ENCODE measurements at regions not wholly inside any gene's neighbourhood (a gene's known extent, or its start where the extent isn't known, plus 50 kb on each side); places are given as distances from the start of the nearest gene placed in this dataset.
A peak's percentile ranks its signal among the peaks of the same experiment; 100 is the strongest.
"Not testable (repeated sequence)": the region's sequence is repeated elsewhere in the genome, so short reads cannot be mapped to it uniquely, and the experiment has no call there.

DNA sequence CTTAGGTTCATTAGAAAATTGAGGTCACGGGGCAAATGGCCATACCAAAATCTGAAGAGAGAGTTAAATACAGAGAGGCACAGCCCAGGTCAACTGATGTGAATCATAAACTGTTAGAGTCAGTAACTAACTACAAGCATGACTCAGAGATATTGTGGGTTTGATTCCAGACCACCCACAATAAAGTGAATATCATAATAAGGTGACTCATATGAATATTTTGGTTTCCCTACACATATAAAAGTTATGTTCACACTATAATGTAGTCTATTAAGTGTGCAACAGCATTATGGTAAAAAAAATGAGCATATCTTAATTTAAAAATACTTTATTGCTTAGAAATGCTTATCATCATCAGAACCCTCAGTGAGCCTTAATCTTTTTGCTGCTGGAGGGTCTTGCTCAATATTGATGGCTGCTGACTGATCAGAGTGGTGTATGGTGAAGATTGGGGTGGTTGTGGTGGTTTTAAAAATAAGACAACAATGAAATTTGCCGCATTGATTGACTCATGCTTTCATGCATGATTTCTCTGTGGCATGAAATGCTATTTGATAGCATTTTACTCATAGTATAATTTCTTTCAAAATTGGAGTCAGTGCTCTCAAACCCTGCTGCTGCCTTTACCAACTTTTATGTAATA is 53.1 kb upstream of the EDIL3 start:
- H3K36me3 Mint-ChIP-seq (ENCODE audit: low read depth, unreplicated experiment) = peaks cover 2% of the 10 kb centered on the region
- DNase-seq (ENCODE audit: low read depth) = peak; percentile 94

DNA sequence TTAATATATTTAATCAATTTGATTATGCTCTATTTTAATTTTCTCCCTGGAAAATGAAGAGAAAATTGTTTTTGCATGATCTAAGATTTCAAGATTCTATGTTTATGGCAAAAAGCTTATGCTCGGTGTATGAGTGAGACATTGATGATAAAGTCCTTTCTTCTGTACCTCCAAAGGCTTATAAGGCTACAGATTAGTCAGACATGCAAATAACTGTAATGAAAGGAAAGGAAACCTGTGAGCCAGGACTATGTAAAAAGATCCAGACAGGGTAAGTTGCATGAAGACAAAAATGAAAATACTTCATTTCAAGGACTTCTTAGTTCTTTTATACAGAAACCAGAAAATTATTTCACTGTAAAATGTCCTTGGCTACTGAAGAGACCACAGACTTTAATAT is 52.2 kb upstream of the EDIL3 start:
- Histone ChIP-seq H3K4me3 (ENCODE audit: insufficient read depth, low read depth, low read length) (no peak overlapping the region), H3K27me3 (ENCODE audit: insufficient read depth, low read length) (no peaks in the 10 kb centered on the region), H4K20me1 (ENCODE audit: insufficient read depth, low read length) (no peaks in the 10 kb centered on the region), H3K4me1 (ENCODE audit: insufficient read depth, low read length) (peaks cover 40% of the 10 kb centered on the region), H3K36me3 (ENCODE audit: insufficient read depth, low read length) (no peaks in the 10 kb centered on the region), H3K79me2 (ENCODE audit: insufficient read depth, low read length) (no peaks in the 10 kb centered on the region), H2AFZ (ENCODE audit: low read depth, low read length) (no peak overlapping the region), H3K9me3 (ENCODE audit: insufficient read depth, low read depth, low read length) (no peaks in the 10 kb centered on the region), H3K9ac (ENCODE audit: low read length) (peak overlapping the region; percentile 65), H3K4me2 (ENCODE audit: low read length) (peak overlapping the region; percentile 59), H3K27ac (ENCODE audit: low read depth, low read length) (peak overlapping the region; percentile 92)
- FAIRE-seq (no peak), DNase-seq (ENCODE audit: low read depth) (peak; percentile 72)
- no peaks in the 10 kb centered on the region for H3K27me3 Mint-ChIP-seq (ENCODE audit: low read depth, unreplicated experiment)
- H3K4me3 Mint-ChIP-seq (ENCODE audit: unreplicated experiment) = no peak overlapping the region
- peaks cover 2% of the 10 kb centered on the region for H3K36me3 Mint-ChIP-seq (ENCODE audit: low read depth, unreplicated experiment)
- H3K9me3 Mint-ChIP-seq (ENCODE audit: unreplicated experiment) = no peaks in the 10 kb centered on the region
- peaks cover 50% of the 10 kb centered on the region for H3K4me1 Mint-ChIP-seq (ENCODE audit: low read depth, unreplicated experiment)
- peak overlapping the region; percentile 85 for H3K27ac Mint-ChIP-seq (ENCODE audit: unreplicated experiment)
- TF ChIP-seq EZH2 (IDR thresholded peaks at IDR 0.05; ENCODE audit: insufficient read depth, low read length) = no peak
- TF ChIP-seq, protein P1, sequence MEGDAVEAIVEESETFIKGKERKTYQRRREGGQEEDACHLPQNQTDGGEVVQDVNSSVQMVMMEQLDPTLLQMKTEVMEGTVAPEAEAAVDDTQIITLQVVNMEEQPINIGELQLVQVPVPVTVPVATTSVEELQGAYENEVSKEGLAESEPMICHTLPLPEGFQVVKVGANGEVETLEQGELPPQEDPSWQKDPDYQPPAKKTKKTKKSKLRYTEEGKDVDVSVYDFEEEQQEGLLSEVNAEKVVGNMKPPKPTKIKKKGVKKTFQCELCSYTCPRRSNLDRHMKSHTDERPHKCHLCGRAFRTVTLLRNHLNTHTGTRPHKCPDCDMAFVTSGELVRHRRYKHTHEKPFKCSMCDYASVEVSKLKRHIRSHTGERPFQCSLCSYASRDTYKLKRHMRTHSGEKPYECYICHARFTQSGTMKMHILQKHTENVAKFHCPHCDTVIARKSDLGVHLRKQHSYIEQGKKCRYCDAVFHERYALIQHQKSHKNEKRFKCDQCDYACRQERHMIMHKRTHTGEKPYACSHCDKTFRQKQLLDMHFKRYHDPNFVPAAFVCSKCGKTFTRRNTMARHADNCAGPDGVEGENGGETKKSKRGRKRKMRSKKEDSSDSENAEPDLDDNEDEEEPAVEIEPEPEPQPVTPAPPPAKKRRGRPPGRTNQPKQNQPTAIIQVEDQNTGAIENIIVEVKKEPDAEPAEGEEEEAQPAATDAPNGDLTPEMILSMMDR (IDR thresholded peaks at IDR 0.05; ENCODE audit: insufficient read depth, low read depth, low read length) = no peak

More for the DNA sequence above, 53.1 kb upstream of the EDIL3 start:
- Histone ChIP-seq H3K9ac (ENCODE audit: low read length) (peak overlapping the region; percentile 47), H4K20me1 (ENCODE audit: insufficient read depth, low read length) (no peaks in the 10 kb centered on the region), H3K4me3 (ENCODE audit: insufficient read depth, low read depth, low read length) (peak overlapping the region; percentile 24), H3K27ac (ENCODE audit: low read depth, low read length) (peak overlapping the region; percentile 92), H3K4me1 (ENCODE audit: insufficient read depth, low read length) (peaks cover 40% of the 10 kb centered on the region), H3K79me2 (ENCODE audit: insufficient read depth, low read length) (no peaks in the 10 kb centered on the region), H3K27me3 (ENCODE audit: insufficient read depth, low read length) (no peaks in the 10 kb centered on the region), H2AFZ (ENCODE audit: low read depth, low read length) (no peak overlapping the region), H3K9me3 (ENCODE audit: insufficient read depth, low read depth, low read length) (no peaks in the 10 kb centered on the region), H3K4me2 (ENCODE audit: low read length) (peak overlapping the region; percentile 63), H3K36me3 (ENCODE audit: insufficient read depth, low read length) (no peaks in the 10 kb centered on the region)
- no peaks in the 10 kb centered on the region for H3K9me3 Mint-ChIP-seq (ENCODE audit: unreplicated experiment)
- H3K27ac Mint-ChIP-seq (ENCODE audit: unreplicated experiment) = peak overlapping the region; percentile 90
- peak overlapping the region; percentile 52 for H3K4me3 Mint-ChIP-seq (ENCODE audit: unreplicated experiment)
- peak; percentile 29 for FAIRE-seq
- peaks cover 42% of the 10 kb centered on the region for H3K4me1 Mint-ChIP-seq (ENCODE audit: low read depth, unreplicated experiment)
- H3K27me3 Mint-ChIP-seq (ENCODE audit: low read depth, unreplicated experiment) = no peaks in the 10 kb centered on the region
- TF ChIP-seq, protein P1 (IDR thresholded peaks at IDR 0.05; ENCODE audit: insufficient read depth, low read depth, low read length) = no peak
- TF ChIP-seq EZH2 (IDR thresholded peaks at IDR 0.05; ENCODE audit: insufficient read depth, low read length) = no peak

GRCh38 chr5:84435861-84436346 is 51.2 kb upstream of the EDIL3 start:
- H3K36me3 ChIP-seq (ENCODE audit: insufficient read depth, low read length); H2AFZ ChIP-seq (ENCODE audit: low read depth, low read length); FAIRE-seq; H3K79me2 ChIP-seq (ENCODE audit: insufficient read depth, low read length); H3K4me3 Mint-ChIP-seq (ENCODE audit: unreplicated experiment); H3K36me3 Mint-ChIP-seq (ENCODE audit: low read depth, unreplicated experiment); H3K4me3 ChIP-seq (ENCODE audit: insufficient read depth, low read depth, low read length); H3K9me3 ChIP-seq (ENCODE audit: insufficient read depth, low read depth, low read length); H3K9me3 Mint-ChIP-seq (ENCODE audit: unreplicated experiment); H3K27me3 ChIP-seq (ENCODE audit: insufficient read depth, low read length); H3K27me3 Mint-ChIP-seq (ENCODE audit: low read depth, unreplicated experiment); H4K20me1 ChIP-seq (ENCODE audit: insufficient read depth, low read length): not testable (repeated sequence)
- H3K4me1 ChIP-seq (ENCODE audit: insufficient read depth, low read length) = peaks cover 40% of the 10 kb centered on the region
- Mint-ChIP-seq H3K27ac (ENCODE audit: unreplicated experiment) (peak overlapping the region; percentile 90), H3K4me1 (ENCODE audit: low read depth, unreplicated experiment) (peaks cover 59% of the 10 kb centered on the region)
- H3K4me2 ChIP-seq (ENCODE audit: low read length) = peak overlapping the region; percentile 55
- H3K27ac ChIP-seq (ENCODE audit: low read depth, low read length) = peak overlapping the region; percentile 92
- DNase-seq (ENCODE audit: low read depth) = peak; percentile 93
- peak overlapping the region; percentile 56 for H3K9ac ChIP-seq (ENCODE audit: low read length)
